H1 (cell line): ENCODE measurements at regions not wholly inside any gene's neighbourhood (a gene's known extent, or its start where the extent isn't known, plus 50 kb on each side); places are given as distances from the start of the nearest gene placed in this dataset.

Source experiments
- CTCF ChIA-PET: fragments of 300-600 bp; sonication (Branson Sonifier 250); formaldehyde crosslinking; loops from one replicate; lab custom pipeline; 2021; ENCODE audit not compliant: partially characterized antibody; lab: Charles Lee
- POLR2A ChIA-PET: fragments of 300-600 bp; sonication (Branson Sonifier 250); formaldehyde crosslinking; loops from one replicate; lab custom pipeline; 2021; ENCODE audit warnings: inconsistent platforms; ENCODE audit not compliant: partially characterized antibody; lab: Charles Lee
- DNase-seq, 2 experiments: peaks; one replicate each; pipeline versions ENCODE4 v3.0.0 to v3.0.0-alpha.2; 2010 to 2022; ENCODE audit warnings: low spot score in 2 of 2, low read depth in 1 of 2, mixed read lengths in 1 of 2
- FAIRE-seq: peaks from 2 replicates; lab custom pipeline; 2011; peaks lifted over from hg19 to GRCh38; lab: Jason Lieb, UNC
- H2AFZ ChIP-seq: 2 replicates; pipeline ENCODE4 v1.8.1; 2012; ENCODE audit warnings: low read length, inconsistent platforms
- H2AK5ac ChIP-seq: 2 replicates; pipeline ENCODE4 v1.6.1; 2013; ENCODE audit warnings: low read depth, low read length
- H2BK120ac ChIP-seq: replicated peaks from 2 replicates; pipeline ENCODE3; 2013; ENCODE audit warnings: low read depth, low read length, inconsistent platforms
- H2BK12ac ChIP-seq: 2 replicates; pipeline ENCODE4 v1.6.1; 2013; ENCODE audit warnings: low read depth, low read length
- H2BK15ac ChIP-seq: 2 replicates; pipeline ENCODE4 v1.6.1; 2013; ENCODE audit warnings: low read length
- H2BK20ac ChIP-seq: 2 replicates; pipeline ENCODE4 v1.6.1; 2013; ENCODE audit warnings: low read length
- H2BK5ac ChIP-seq: 2 replicates; pipeline ENCODE4 v1.6.1; 2013; ENCODE audit warnings: low read depth, low read length
- H3K14ac ChIP-seq: 2 replicates; pipeline ENCODE4 v1.6.1; 2013; ENCODE audit warnings: inconsistent platforms; ENCODE audit not compliant: insufficient read length
- H3K18ac ChIP-seq: 2 replicates; pipeline ENCODE4 v1.6.1; 2013; ENCODE audit warnings: low read length; ENCODE audit errors: extremely low read depth
- H3K23ac ChIP-seq: 2 replicates; pipeline ENCODE4 v1.6.1; 2013; ENCODE audit warnings: inconsistent platforms; ENCODE audit not compliant: insufficient read length
- H3K23me2 ChIP-seq: 2 replicates; pipeline ENCODE4 v1.6.1; 2013; ENCODE audit warnings: low read depth, low read length
- H3K27ac ChIP-seq: 2 replicates; pipeline ENCODE4 v1.6.1; 2011; ENCODE audit warnings: low read depth, low read length, inconsistent platforms
- H3K27me3 ChIP-seq, 4 experiments: replicated peaks in 1 of 4; 1 replicate in 1 of 4; 2 replicates in 3 of 4; pipeline versions ENCODE4 v1.6.1 to v1.8.1; 2011 to 2013; ENCODE audit warnings: low read length in 3 of 4, mild to moderate bottlenecking in 3 of 4, inconsistent platforms in 2 of 4, mixed read lengths in 2 of 4, moderate library complexity in 1 of 4; ENCODE audit not compliant: control insufficient read depth in 3 of 4, insufficient read depth in 3 of 4; ENCODE audit errors: extremely low read depth in 1 of 4
- H3K36me3 ChIP-seq, 4 experiments: 2 replicates each; pipeline versions ENCODE4 v1.6.1 to v1.8.1; 2011 to 2013; ENCODE audit warnings: mild to moderate bottlenecking in 4 of 4, low read length in 3 of 4, moderate library complexity in 2 of 4, control low read depth in 1 of 4, inconsistent platforms in 1 of 4; ENCODE audit not compliant: insufficient read depth in 4 of 4, control insufficient read depth in 2 of 4
- H3K4ac ChIP-seq: replicated peaks from 2 replicates; pipeline ENCODE3; 2013; ENCODE audit warnings: low read length, low read depth, mixed read lengths, inconsistent platforms; ENCODE audit not compliant: insufficient read length
- H3K4me1 ChIP-seq, 4 experiments: replicated peaks in 1 of 4; 1 replicate in 1 of 4; 2 replicates in 3 of 4; pipeline versions ENCODE4 v1.6.1 to v1.8.1; 2011 to 2013; ENCODE audit warnings: low read length in 3 of 4, inconsistent platforms in 2 of 4, mixed read lengths in 1 of 4; ENCODE audit not compliant: insufficient read depth in 4 of 4, control insufficient read depth in 3 of 4
- H3K4me2 ChIP-seq, 2 experiments: 2 replicates each; pipeline versions ENCODE4 v1.6.1 to v1.8.1; 2011 to 2013; ENCODE audit warnings: low read depth in 2 of 2, low read length in 2 of 2, control low read depth in 1 of 2, inconsistent platforms in 1 of 2, mild to moderate bottlenecking in 1 of 2; ENCODE audit not compliant: insufficient read depth in 1 of 2
- H3K4me3 ChIP-seq, 4 experiments: fragments of 200-600, 300-600 bp in 1 of 4; sonication (generic), shearing (Covaris generic), sonication (Bioruptor Twin) in 1 of 4; 2 replicates each; pipeline versions ENCODE4 v1.5.1 to v1.8.1; 2011 to 2016; ENCODE audit warnings: low read length in 4 of 4, low read depth in 3 of 4, control low read depth in 2 of 4, inconsistent platforms in 2 of 4, mild to moderate bottlenecking in 2 of 4, mixed read lengths in 1 of 4, moderate library complexity in 1 of 4; ENCODE audit not compliant: insufficient read depth in 2 of 4; ENCODE audit errors: extremely low read depth in 1 of 4
- H3K56ac ChIP-seq: replicated peaks from 2 replicates; pipeline ENCODE3; 2013; ENCODE audit warnings: low read depth, mild to moderate bottlenecking, mixed read lengths, low read length, inconsistent platforms; ENCODE audit not compliant: insufficient read length
- H3K79me1 ChIP-seq: 2 replicates; pipeline ENCODE4 v1.6.1; 2013; ENCODE audit warnings: low read depth, low read length, control low read depth
- H3K79me2 ChIP-seq, 2 experiments: 2 replicates each; pipeline versions ENCODE4 v1.6.1 to v1.8.1; 2012 to 2013; ENCODE audit warnings: low read length in 2 of 2, mild to moderate bottlenecking in 2 of 2, inconsistent platforms in 1 of 2; ENCODE audit not compliant: insufficient read depth in 2 of 2, control insufficient read depth in 1 of 2
- H3K9ac ChIP-seq, 4 experiments: replicated peaks in 1 of 4; 1 replicate in 1 of 4; 2 replicates in 3 of 4; pipeline versions ENCODE4 v1.6.1 to v1.8.1; 2011 to 2013; ENCODE audit warnings: low read depth in 3 of 4, low read length in 3 of 4, control low read depth in 2 of 4, mild to moderate bottlenecking in 2 of 4, moderate library complexity in 2 of 4, inconsistent platforms in 1 of 4; ENCODE audit errors: extremely low read depth in 1 of 4
- H3K9me3 ChIP-seq, 2 experiments: 2 replicates each; pipeline versions ENCODE4 v1.6.1 to v1.8.1; 2012 to 2013; ENCODE audit warnings: mild to moderate bottlenecking in 2 of 2, moderate library complexity in 2 of 2, control low read depth in 1 of 2, inconsistent platforms in 1 of 2, low read depth in 1 of 2, low read length in 1 of 2, mixed read lengths in 1 of 2; ENCODE audit not compliant: insufficient read depth in 2 of 2
- H4K20me1 ChIP-seq, 2 experiments: replicated peaks in 1 of 2; 2 replicates each; pipeline versions ENCODE3 to v1.8.1; 2011 to 2013; ENCODE audit warnings: inconsistent platforms in 2 of 2, low read length in 2 of 2, mild to moderate bottlenecking in 1 of 2; ENCODE audit not compliant: insufficient read depth in 2 of 2, control insufficient read depth in 1 of 2
- H4K5ac ChIP-seq: 2 replicates; pipeline ENCODE4 v1.6.1; 2013; ENCODE audit warnings: low read length, low read depth, mixed read lengths, inconsistent platforms; ENCODE audit not compliant: insufficient read length
- H4K8ac ChIP-seq: 2 replicates; pipeline ENCODE4 v1.8.0; 2013; ENCODE audit warnings: mild to moderate bottlenecking, moderate library complexity, low read length, inconsistent platforms; ENCODE audit not compliant: insufficient read depth; ENCODE audit errors: extremely low read depth
- H4K91ac ChIP-seq: replicated peaks from 2 replicates; pipeline ENCODE3; 2013; ENCODE audit warnings: low read length, mixed read lengths, inconsistent platforms; ENCODE audit not compliant: insufficient read length
- ASH2L ChIP-seq: fragments of 200-600, 300-600 bp; sonication (generic); IDR thresholded peaks from one replicate; pipeline ENCODE4 v1.7.1; 2017; ENCODE audit warnings: low read length
- RFX5 ChIP-seq: IDR thresholded peaks from 2 replicates; pipeline ENCODE4 v1.6.1; 2011; ENCODE audit warnings: low read depth, low read length, improper control_type of control experiment, borderline replicate concordance
- TAF1 ChIP-seq: IDR thresholded peaks from 2 replicates; pipeline ENCODE4 v1.6.1; 2011; ENCODE audit warnings: mild to moderate bottlenecking, low read depth, low read length
- WGBS, 2 experiments: shearing (Covaris generic) in 1 of 2; methylation state at CpG; one replicate each; pipeline versions ENCODE4 v1.1.6 to v1.1.7; 2013 to 2015; ENCODE audit warnings: low lambda C conversion rate in 2 of 2, mixed read lengths in 2 of 2, inconsistent platforms in 1 of 2, low coverage in 1 of 2, missing lambda C conversion rate in 1 of 2; ENCODE audit not compliant: insufficient replicate concordance in 2 of 2, insufficient coverage in 1 of 2, insufficient read length in 1 of 2; ENCODE audit errors: extremely low coverage in 1 of 2, missing lambda C conversion rate in 1 of 2; 5-methylcytosine and 5-hydroxymethylcytosine counted together

DNA sequence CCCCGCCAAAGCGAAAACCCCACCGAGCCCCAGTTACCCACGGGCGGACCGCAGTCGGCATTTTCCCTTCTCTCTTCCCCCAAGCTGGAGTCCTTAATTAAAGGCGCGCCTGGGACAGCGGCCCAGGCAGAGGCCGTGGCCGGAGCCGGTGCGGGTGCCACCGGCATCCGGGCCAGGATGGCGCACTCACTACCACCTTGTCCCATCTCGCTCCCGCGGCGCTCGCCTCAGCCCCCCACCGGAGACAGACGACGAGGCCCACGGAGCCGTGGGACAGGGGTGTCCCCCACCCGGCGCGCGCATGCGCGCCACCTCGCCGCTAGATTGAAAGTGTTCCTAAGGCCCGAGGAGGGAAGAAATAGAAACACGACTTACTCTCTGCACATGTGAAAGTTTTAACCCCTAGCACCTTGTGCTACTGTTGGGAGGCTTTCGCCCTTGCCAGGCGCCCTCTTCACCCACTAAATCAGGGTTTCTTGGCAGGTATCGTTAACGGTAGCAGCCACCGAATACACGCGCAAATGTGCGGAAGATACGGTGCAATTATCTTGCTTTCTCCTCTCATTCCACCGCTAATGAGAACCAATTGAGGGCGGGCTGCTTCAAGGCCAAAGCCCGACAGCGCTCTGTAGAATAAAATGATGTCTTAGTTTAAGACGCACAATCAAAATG is 64.3 kb upstream of the CCDC160 start:
- Histone ChIP-seq H3K79me1 (no peaks in the 10 kb centered on the region), H3K9me3 (no peaks in the 10 kb centered on the region), H3K14ac (peak overlapping the region; percentile 61), H2BK15ac (no peak overlapping the region), H3K4me2 (peak overlapping the region; percentile 40 to 65), H4K91ac (peak overlapping the region; percentile 85), H3K4ac (peak overlapping the region; percentile 38), H3K4me3 (peak overlapping the region; percentile 71 to 100 (median 80)), H3K79me2 (peaks cover 6 to 46% of the 10 kb centered on the region in 2 experiments), H4K20me1 (peaks cover 2 to 7% of the 10 kb centered on the region in 2 experiments), H3K27me3 (no peaks in the 10 kb centered on the region), H4K8ac (no peak overlapping the region), H4K5ac (peak overlapping the region; percentile 60), H3K27ac (peak overlapping the region; percentile 73; the same call in 1 of the 2 replicates), H2BK20ac (no peak overlapping the region), H3K9ac (peak overlapping the region; percentile 93 to 99 (median 94)), H3K56ac (peak overlapping the region; percentile 82), H3K18ac (peak overlapping the region; percentile 78), H3K23me2 (no peaks in the 10 kb centered on the region), H2AK5ac (no peak overlapping the region), H3K36me3 (peaks cover 5 to 53% (median 20%) of the 10 kb centered on the region in 4 experiments; a peak in 6 of 8 replicates), H2BK5ac (no peak overlapping the region; the same call in 1 of the 2 replicates), H3K4me1 (peaks cover 0 to 14% (median 7%) of the 10 kb centered on the region in 4 experiments; a peak in 4 of 7 replicates), H2BK120ac (peak overlapping the region; percentile 43), H2BK12ac (no peak overlapping the region), H2AFZ (no peak overlapping the region), H3K23ac (no peak overlapping the region)
- ChIA-PET CTCF (interaction anchor here (1.7 kb wide), 1 partner anchor 81 kb away, joined by 6 read pairs; no protein-coding TSS in a partner anchor), POLR2A (interaction anchor here (1.0 to 1.2 kb wide), 2 partner anchors 13 kb away, joined by 3 read pairs; no protein-coding TSS in a partner anchor)
- WGBS, 2 experiments, result 4% methylated on average over 24 of the region's 51 CpGs; no CpG with 5 or more reads in 1 of the 2 experiments
- FAIRE-seq, result no peak
- no peak for DNase-seq
- TF ChIP-seq ASH2L (peak; percentile 28), TAF1 (0 out of 2 replicates have a peak, but pooled peaks have one; percentile 36), RFX5 (no peak)
